ENCODE measurements at regions not wholly inside any gene's neighbourhood (a gene's known extent, or its start where the extent isn't known, plus 50 kb on each side); places are given as distances from the start of the nearest gene placed in this dataset.

- Histone ChIP-seq H3K4me3 (ENCODE audit: low read depth in 1 of 2, low read length in 1 of 2) (no peak overlapping the region), H3K4me1 (ENCODE audit: control insufficient read depth in 1 of 2, insufficient read depth in 1 of 2, low read depth in 1 of 2, low read length in 1 of 2) (no peaks in the 10 kb centered on the region), H3K27ac (no peak overlapping the region), H3K27me3 (no peaks in the 10 kb centered on the region), H3K36me3 (no peaks in the 10 kb centered on the region), H3K9me3 (no peaks in the 10 kb centered on the region)
- no peak for TF ChIP-seq CTCF (IDR thresholded peaks at IDR 0.05)
These were observed 1118.5 kb downstream of the SLC16A7 start for GRCh38 chr12:60714141-60714900.

- no peaks in the 10 kb centered on the region for H3K4me1 ChIP-seq (ENCODE audit: control insufficient read depth in 1 of 2, insufficient read depth in 1 of 2, low read depth in 1 of 2, low read length in 1 of 2)
- H3K27me3 ChIP-seq: no peaks in the 10 kb centered on the region
- H3K27ac ChIP-seq: no peak overlapping the region
- no peaks in the 10 kb centered on the region for H3K9me3 ChIP-seq
- no peak for TF ChIP-seq CTCF (IDR thresholded peaks at IDR 0.05)
- no peak overlapping the region for H3K4me3 ChIP-seq (ENCODE audit: low read depth in 1 of 2, low read length in 1 of 2)
- no peaks in the 10 kb centered on the region for H3K36me3 ChIP-seq
These were observed 1128.6 kb downstream of the SLC16A7 start for GRCh38 chr12:60724475-60724874.

DNA sequence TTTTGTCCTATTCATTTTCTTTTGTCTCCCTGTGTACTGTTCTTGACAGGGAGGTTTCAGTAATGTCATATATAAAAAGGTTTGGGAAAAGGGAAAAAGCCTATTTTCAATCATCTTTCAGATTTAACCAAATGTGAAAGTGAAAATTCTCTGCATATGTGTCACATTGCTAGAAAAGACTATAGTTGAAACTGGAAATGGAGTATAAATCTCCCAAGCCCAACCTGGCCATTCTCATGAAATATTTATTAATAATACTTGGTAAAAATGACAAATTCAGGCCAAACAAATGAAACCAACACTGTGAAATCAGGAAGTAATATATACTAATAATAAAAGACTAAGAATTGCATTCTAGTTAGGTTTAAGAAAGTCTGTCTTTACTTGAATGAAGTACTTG lies 1129.2 kb downstream of the SLC16A7 start:
- H3K4me3 ChIP-seq (ENCODE audit: low read depth in 1 of 2, low read length in 1 of 2): no peak overlapping the region
- H3K4me1 ChIP-seq (ENCODE audit: control insufficient read depth in 1 of 2, insufficient read depth in 1 of 2, low read depth in 1 of 2, low read length in 1 of 2): no peaks in the 10 kb centered on the region
- H3K27ac ChIP-seq: no peak overlapping the region
- H3K9me3 ChIP-seq: no peaks in the 10 kb centered on the region
- TF ChIP-seq CTCF (IDR thresholded peaks at IDR 0.05): no peak
- no peaks in the 10 kb centered on the region for H3K36me3 ChIP-seq
- no peaks in the 10 kb centered on the region for H3K27me3 ChIP-seq

- peaks cover 2% of the 10 kb centered on the region for H3K9me3 ChIP-seq
- TF ChIP-seq CTCF (IDR thresholded peaks at IDR 0.05): no peak
- no peaks in the 10 kb centered on the region for H3K4me1 ChIP-seq (ENCODE audit: control insufficient read depth in 1 of 2, insufficient read depth in 1 of 2, low read depth in 1 of 2, low read length in 1 of 2)
- H3K4me3 ChIP-seq (ENCODE audit: low read depth in 1 of 2, low read length in 1 of 2): no peak overlapping the region
- H3K27ac ChIP-seq: no peak overlapping the region
- H3K27me3 ChIP-seq: no peaks in the 10 kb centered on the region
- no peaks in the 10 kb centered on the region for H3K36me3 ChIP-seq
These were observed 1156.8 kb downstream of the SLC16A7 start for GRCh38 chr12:60752589-60752988.

DNA sequence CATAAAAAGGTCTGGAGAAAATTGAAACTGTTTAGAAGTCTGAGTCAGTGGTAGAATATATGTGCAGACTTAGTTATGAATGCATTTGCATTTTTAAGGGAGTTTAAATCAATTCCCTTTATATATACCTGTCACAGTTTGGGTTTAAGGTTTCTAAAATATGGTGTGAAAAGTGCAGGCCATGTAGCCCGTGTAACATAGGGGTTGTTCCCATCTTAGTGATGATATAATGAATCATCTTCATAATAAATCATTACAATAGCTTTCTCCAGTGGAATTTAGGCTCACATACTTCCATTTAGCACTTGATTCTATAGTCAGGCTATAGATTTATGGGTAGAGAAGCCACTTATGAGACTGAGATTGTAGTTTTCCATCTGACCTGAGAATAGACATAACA lies 1162.4 kb downstream of the SLC16A7 start:
- Histone ChIP-seq H3K36me3 (no peaks in the 10 kb centered on the region), H3K27me3 (no peaks in the 10 kb centered on the region), H3K4me3 (ENCODE audit: low read depth in 1 of 2, low read length in 1 of 2) (no peak overlapping the region), H3K9me3 (no peaks in the 10 kb centered on the region), H3K27ac (no peak overlapping the region), H3K4me1 (ENCODE audit: control insufficient read depth in 1 of 2, insufficient read depth in 1 of 2, low read depth in 1 of 2, low read length in 1 of 2) (no peaks in the 10 kb centered on the region)
- no peak for TF ChIP-seq CTCF (IDR thresholded peaks at IDR 0.05)

All from neutrophil (primary cell).